ENCODE measurements at regions not wholly inside any gene's neighbourhood (a gene's known extent, or its start where the extent isn't known, plus 50 kb on each side); places are given as distances from the start of the nearest gene placed in this dataset.

- TF ChIP-seq CTCF (IDR thresholded peaks at IDR 0.05): no peak
- ATAC-seq: no peak
- DNase-seq: no peak
- Histone ChIP-seq H3K27me3 (no peaks in the 10 kb centered on the region), H3K4me3 (no peak overlapping the region), H3K27ac (no peak overlapping the region), H3K4me1 (no peaks in the 10 kb centered on the region), H3K9me3 (no peaks in the 10 kb centered on the region), H3K36me3 (no peaks in the 10 kb centered on the region)
- intact Hi-C loops (cut with DNase I): no loop called here
- WGBS, 2 donors: 77 to 78% methylated on average over 5 of the region's 5 CpGs
These were observed 278.6 kb downstream of the CDH19 start for GRCh38 chr18:66325251-66325650.

GRCh38 chr18:66324616-66325015 lies 279.3 kb downstream of the CDH19 start:
- no peaks in the 10 kb centered on the region for H3K36me3 ChIP-seq
- H3K27ac ChIP-seq: no peak overlapping the region
- H3K4me1 ChIP-seq: no peaks in the 10 kb centered on the region
- intact Hi-C loops (cut with DNase I): no loop called here
- ATAC-seq (no peak), DNase-seq (no peak)
- H3K9me3 ChIP-seq: no peaks in the 10 kb centered on the region
- no peak for TF ChIP-seq CTCF (IDR thresholded peaks at IDR 0.05)
- no peaks in the 10 kb centered on the region for H3K27me3 ChIP-seq
- no peak overlapping the region for H3K4me3 ChIP-seq
- WGBS, 2 donors: 66 to 68% methylated on average over 2 of the region's 2 CpGs

- ATAC-seq: no peak
- H3K27me3 ChIP-seq: no peaks in the 10 kb centered on the region
- H3K36me3 ChIP-seq: no peaks in the 10 kb centered on the region
- no peak for DNase-seq
- no peak overlapping the region for H3K27ac ChIP-seq
- H3K4me3 ChIP-seq: no peak overlapping the region
- no peak for TF ChIP-seq CTCF (IDR thresholded peaks at IDR 0.05)
- no peaks in the 10 kb centered on the region for H3K4me1 ChIP-seq
- H3K9me3 ChIP-seq: peaks cover 0 to 5% (median 0%) of the 10 kb centered on the region in 11 donors
- 29 to 30% methylated on average over 1 of the region's 1 CpG for WGBS, 2 donors
- intact Hi-C loops (cut with DNase I): no loop called here
These were observed 286.4 kb downstream of the CDH19 start for GRCh38 chr18:66317243-66318090.

GRCh38 chr18:66316701-66317100 lies 287.2 kb downstream of the CDH19 start:
- 48 to 53% methylated on average over 4 of the region's 4 CpGs for WGBS, 2 donors
- Histone ChIP-seq H3K36me3 (no peaks in the 10 kb centered on the region), H3K4me3 (no peak overlapping the region), H3K27me3 (no peaks in the 10 kb centered on the region), H3K9me3 (peaks cover 0 to 5% (median 0%) of the 10 kb centered on the region in 11 donors), H3K4me1 (no peaks in the 10 kb centered on the region), H3K27ac (no peak overlapping the region)
- ATAC-seq (no peak), DNase-seq (no peak)
- TF ChIP-seq CTCF (IDR thresholded peaks at IDR 0.05): no peak
- intact Hi-C loops (cut with DNase I): no loop called here

Data from heart right ventricle (tissue), 16 donors.